Right lobe of liver (tissue), 4 donors: ENCODE measurements at regions not wholly inside any gene's neighbourhood (a gene's known extent, or its start where the extent isn't known, plus 50 kb on each side); places are given as distances from the start of the nearest gene placed in this dataset.

Experiments used
- POLR2A ChIP-seq: fragments of 450-650 bp; IDR thresholded peaks from one replicate; pipeline ENCODE4 v1.6.1; 2017; ENCODE audit warnings: antibody characterized with exemption, mild to moderate bottlenecking
- TF ChIP-seq, protein P1 (sequence below), 4 donors: fragments of 200-600 bp in 3 of 4; fragments of 450-650 bp in 1 of 4; IDR thresholded peaks; one replicate each; pipeline versions ENCODE4 v1.5.1 to v1.8.0; 2016 to 2022; ENCODE audit warnings: antibody characterized with exemption in 4 of 4, mild to moderate bottlenecking in 2 of 4
- donor health status: DM: no; HTN: no; CAD: no.
- donor health status: DM: no; HTN: no; CAD: no.
- donor health status: DM: no; HTN: yes; CAD: no.

DNA sequence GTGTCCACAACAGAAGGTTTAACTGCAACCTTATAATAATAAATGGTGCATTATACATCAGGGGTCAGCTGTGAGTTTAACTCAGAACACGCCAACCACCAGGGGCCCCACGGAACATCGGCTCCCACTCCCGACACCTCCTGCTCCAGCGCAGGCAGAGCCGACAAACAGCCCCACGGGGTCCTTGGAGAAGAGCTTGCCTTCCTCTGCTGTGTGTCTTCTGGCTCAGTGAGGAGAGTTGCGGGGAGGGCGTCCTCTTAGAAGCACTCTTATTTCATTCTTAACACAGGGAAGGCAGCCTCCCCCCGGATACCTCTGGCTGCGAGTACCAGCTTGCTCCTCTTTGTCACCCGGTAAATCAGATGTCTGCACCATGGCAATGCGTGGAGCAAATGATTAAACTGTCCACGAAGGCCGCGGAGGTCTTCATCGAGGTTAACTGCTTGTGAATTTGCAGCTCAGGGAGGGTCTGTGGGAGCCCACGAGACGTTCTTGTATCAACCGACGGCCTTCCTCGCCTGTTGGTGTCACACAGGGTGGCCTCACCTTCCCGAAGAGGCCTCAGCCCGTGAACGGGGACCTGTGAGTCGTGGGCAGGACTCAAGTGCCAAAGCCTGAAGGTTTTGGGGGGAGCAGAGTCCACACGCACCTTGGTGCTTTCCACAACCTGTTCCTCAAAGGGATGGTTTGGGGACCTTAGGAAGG, 464.0 kb downstream of the BRD1 start:
- TF ChIP-seq, protein P1, sequence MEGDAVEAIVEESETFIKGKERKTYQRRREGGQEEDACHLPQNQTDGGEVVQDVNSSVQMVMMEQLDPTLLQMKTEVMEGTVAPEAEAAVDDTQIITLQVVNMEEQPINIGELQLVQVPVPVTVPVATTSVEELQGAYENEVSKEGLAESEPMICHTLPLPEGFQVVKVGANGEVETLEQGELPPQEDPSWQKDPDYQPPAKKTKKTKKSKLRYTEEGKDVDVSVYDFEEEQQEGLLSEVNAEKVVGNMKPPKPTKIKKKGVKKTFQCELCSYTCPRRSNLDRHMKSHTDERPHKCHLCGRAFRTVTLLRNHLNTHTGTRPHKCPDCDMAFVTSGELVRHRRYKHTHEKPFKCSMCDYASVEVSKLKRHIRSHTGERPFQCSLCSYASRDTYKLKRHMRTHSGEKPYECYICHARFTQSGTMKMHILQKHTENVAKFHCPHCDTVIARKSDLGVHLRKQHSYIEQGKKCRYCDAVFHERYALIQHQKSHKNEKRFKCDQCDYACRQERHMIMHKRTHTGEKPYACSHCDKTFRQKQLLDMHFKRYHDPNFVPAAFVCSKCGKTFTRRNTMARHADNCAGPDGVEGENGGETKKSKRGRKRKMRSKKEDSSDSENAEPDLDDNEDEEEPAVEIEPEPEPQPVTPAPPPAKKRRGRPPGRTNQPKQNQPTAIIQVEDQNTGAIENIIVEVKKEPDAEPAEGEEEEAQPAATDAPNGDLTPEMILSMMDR (IDR thresholded peaks at IDR 0.05), result no peak
- no peak for TF ChIP-seq POLR2A
